GM21515 (cell line): ENCODE measurements at regions not wholly inside any gene's neighbourhood (a gene's known extent, or its start where the extent isn't known, plus 50 kb on each side); places are given as distances from the start of the nearest gene placed in this dataset.

Source experiments
- ATAC-seq: cut with Tn5 transposase; IDR thresholded peaks from one replicate; pipeline ENCODE4 v1.9.1; 2021; ENCODE audit not compliant: unreplicated experiment

DNA sequence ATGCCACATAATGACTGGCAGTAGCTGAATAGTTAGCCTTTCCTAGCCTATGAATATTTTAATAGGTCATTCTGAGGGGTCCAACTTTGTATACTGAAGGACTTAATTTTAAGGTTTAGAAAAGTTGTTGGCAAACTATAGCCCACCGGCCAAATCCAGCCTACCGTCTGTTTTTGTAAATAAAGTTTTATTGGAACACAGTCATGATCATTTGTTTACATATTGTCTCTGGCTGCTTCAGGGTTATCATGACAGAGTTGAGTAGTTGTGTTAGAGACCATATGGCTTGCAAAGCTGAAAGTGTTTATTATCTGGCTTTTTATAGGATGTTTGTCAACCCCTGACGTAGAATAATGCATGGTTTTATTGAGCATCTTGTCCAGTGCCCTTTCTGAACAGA is 73.4 kb downstream of the NTMT2 start:
- no peak for ATAC-seq

DNA sequence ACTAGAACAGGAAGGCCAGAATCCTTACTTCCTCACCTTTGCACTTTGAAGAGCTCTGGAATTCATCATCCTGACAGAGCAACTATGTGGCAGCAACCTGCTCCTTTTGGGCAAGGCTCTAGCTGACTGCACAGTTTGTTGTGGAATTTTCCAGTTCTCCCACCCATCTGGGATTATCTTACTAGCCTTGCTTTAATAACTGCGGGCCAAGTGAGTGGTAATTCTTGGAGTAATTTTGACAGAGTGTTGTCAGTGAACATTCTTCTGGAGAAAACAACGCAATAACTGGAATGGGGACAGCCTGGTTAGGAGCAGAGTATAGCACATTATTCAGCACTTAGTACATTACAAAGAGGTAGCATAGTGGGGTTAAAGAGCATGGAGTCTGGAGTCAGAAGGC is 75.3 kb downstream of the NTMT2 start:
- no peak for ATAC-seq

- no peak for ATAC-seq
Observed at GRCh38 chr1:170221495-170221894, 75.7 kb downstream of the NTMT2 start.

DNA sequence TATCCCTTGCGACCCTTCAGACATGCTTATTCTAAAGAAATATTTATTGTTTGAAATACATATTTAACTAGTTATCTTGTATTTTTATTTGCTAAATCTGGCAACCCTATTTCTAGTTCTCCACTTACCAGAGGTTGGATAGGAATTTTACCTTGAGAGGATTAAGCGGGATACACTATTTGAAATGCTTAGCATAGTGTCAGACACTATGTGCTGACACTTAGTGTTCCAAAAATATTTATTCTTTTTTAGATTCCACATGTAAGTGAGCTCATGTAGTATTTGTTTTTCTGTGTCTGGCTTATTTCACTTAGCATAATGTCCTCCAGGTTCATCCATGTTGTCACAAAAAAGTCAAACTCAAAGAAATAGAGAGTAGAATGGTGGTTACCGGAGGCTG is 78.7 kb downstream of the NTMT2 start:
- ATAC-seq = no peak

- ATAC-seq = no peak
Observed at GRCh38 chr1:170225781-170226530, 80.2 kb downstream of the NTMT2 start.

GRCh38 chr1:170226767-170227166 is 81.0 kb downstream of the NTMT2 start:
- ATAC-seq = no peak

GRCh38 chr1:170230323-170230722 is 84.6 kb downstream of the NTMT2 start:
- no peak for ATAC-seq

DNA sequence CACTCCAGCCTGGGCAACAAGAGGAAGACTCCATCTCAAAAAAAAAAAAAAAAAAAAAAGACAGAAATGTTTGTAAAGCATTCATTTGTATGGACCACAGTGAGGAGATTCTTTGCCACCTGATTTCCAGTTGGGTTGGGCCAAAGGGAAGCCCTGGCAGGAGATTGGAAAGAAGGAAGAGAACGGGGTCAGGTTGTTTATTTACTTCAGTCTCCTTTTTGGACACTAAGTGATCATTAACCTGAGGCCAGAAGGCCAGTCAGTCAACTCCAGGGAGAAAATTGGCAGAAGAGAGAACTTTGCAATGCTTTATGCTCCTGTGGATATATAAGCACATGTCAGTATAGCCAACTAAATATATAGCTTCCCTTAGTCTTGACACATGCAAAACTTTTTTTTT is 85.9 kb downstream of the NTMT2 start:
- ATAC-seq = no peak

- no peak for ATAC-seq
Observed at GRCh38 chr1:170238704-170239391, 93.1 kb downstream of the NTMT2 start.

- no peak for ATAC-seq
Observed at GRCh38 chr1:170239445-170239844, 93.7 kb downstream of the NTMT2 start.

DNA sequence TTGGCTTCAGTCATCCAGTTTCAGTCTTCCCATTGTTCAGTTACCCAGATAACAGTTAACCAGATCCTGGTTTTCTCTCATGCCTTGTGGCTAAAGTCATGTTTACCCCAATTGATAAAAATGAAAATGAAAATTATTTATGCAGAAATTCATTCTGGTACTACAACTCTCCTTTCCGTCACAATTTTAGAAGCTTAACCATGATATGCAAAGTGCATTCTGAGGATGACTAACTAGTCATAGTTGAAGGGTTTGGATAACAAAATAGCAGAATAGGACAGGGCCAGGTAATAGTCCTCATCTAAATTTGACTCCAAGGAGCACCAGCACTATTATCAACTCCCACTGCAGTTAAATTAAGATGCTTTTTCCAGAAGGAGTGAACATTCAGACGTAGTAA is 94.7 kb downstream of the NTMT2 start:
- peak; percentile 99 for ATAC-seq

- ATAC-seq = no peak
Observed at GRCh38 chr1:170241266-170241851, 95.6 kb downstream of the NTMT2 start.

GRCh38 chr1:170247751-170248521 is 102.2 kb downstream of the NTMT2 start:
- peak; percentile 68 for ATAC-seq

- ATAC-seq = no peak
Observed at GRCh38 chr1:170250531-170251276, 104.9 kb downstream of the NTMT2 start.

DNA sequence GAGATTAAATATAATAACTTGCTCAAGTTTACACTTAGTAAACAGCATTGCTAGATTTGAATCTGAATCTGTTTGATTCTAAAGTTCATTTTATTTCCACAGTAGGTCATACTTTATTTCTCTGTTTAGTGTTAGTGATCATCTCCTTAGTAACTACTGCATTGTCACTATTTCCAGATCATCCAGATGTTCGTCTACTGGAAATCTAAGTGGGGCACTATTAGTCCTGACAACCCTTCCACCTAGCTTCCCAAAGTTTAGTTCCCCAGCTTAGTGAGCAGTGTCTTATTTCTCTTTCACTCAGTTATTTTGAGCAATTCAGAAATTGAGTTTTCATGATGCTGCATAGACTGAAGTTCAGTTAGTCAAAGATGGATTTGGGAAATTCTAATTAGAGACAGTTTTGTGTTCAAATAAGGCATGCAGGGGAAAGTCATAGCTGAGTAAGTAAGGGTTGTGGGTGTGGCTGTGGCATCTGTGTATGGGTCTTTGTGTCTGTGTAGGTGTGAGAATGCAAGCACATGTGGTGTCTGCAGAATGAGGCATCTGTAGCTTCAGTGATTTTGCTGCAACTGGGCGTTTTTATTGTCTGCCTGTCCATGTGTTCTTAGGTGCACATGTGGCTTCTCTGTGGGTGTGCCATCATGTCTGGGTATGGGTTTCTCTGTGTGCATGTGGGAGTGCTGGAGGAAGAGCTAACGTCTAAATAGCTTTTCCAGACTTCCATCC is 107.3 kb downstream of the NTMT2 start:
- no peak for ATAC-seq

DNA sequence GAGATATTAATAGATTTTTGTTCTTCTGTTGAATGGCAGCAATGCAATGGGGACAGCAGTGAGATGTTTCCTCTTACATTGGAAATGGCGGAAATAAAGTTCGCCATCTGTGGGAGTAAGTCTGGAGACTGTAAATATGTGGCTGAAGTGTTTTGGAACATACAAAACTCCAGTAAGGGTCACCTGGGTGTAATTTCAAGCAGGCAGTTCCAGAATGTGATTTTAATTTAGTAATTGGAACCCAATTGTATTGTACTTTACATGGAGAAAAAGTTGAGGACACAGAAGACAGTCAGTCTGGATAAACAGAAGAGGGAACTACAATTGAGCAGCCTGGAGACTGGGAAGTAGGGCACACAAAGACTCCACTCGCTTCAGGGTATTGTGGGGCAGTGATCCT is 108.6 kb downstream of the NTMT2 start:
- ATAC-seq = no peak

GRCh38 chr1:170261669-170262068 is 115.9 kb downstream of the NTMT2 start:
- ATAC-seq = no peak

DNA sequence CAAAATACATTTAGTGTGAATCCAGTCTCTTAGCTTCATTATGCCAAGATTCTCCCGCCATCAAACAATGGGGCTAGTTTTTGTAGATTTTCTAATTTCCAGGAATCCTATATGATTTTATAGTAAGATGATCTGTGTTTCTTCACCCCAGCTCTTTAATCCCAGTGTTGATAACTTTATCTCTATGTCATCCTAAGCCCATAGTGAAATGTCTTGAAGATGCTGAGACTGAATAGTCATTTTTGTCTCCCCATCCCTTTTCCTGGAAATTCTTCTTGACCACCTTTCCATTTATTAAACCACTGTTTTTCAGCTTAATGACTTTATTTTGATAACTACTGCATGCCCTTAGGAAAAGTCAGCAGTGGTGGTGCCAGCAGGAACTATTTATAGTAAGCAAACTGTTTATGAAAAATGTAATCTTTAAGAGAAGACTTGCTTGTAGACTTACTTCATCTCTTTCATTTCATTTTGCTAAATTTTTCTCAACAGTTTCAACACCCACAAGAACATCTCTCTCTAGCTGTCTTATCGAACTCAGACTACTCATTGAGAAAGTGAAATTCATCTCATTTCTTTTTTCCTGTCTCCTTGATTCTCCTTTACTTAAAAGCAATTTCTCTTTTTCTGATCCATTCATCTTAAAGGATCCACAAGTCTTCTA is 116.6 kb downstream of the NTMT2 start:
- no peak for ATAC-seq

DNA sequence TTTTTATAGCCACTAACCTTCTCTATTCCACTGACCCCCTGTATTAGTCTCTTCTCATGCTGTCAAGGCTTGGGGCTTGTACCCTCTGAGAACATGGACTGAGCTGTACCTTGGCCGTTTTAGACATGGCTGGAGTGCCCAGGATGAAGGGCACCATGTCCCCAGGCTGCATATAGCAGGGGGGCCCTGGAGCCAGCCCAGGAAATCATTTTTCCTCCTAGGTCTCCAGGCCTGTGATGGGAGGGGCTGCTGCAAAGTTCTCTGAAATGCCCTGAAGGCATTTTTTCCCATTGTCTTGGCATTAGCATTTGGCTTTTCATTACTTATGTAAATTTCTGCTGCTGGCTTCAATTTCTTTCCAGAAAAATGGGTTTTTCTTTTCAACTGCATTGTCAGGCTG is 119.5 kb downstream of the NTMT2 start:
- no peak for ATAC-seq

GRCh38 chr1:170267317-170267716 is 121.6 kb downstream of the NTMT2 start:
- ATAC-seq = no peak
